Cerebellar cortex (tissue), 1 donor: ENCODE measurements at regions not wholly inside any gene's neighbourhood (a gene's known extent, or its start where the extent isn't known, plus 50 kb on each side); places are given as distances from the start of the nearest gene placed in this dataset.

ENCODE experiments used
- DNase-seq: peaks from one replicate; pipeline ENCODE4 v3.0.0-alpha.2; 2015; ENCODE audit warnings: low spot score

- no peak for DNase-seq
These were observed 52.8 kb downstream of the PPP1R2C start for GRCh38 chrX:42725196-42725595.

- no peak for DNase-seq
These were observed 57.8 kb downstream of the PPP1R2C start for GRCh38 chrX:42720209-42720608.

- DNase-seq: no peak
These were observed 62.2 kb downstream of the PPP1R2C start for GRCh38 chrX:42715701-42716262.

DNA sequence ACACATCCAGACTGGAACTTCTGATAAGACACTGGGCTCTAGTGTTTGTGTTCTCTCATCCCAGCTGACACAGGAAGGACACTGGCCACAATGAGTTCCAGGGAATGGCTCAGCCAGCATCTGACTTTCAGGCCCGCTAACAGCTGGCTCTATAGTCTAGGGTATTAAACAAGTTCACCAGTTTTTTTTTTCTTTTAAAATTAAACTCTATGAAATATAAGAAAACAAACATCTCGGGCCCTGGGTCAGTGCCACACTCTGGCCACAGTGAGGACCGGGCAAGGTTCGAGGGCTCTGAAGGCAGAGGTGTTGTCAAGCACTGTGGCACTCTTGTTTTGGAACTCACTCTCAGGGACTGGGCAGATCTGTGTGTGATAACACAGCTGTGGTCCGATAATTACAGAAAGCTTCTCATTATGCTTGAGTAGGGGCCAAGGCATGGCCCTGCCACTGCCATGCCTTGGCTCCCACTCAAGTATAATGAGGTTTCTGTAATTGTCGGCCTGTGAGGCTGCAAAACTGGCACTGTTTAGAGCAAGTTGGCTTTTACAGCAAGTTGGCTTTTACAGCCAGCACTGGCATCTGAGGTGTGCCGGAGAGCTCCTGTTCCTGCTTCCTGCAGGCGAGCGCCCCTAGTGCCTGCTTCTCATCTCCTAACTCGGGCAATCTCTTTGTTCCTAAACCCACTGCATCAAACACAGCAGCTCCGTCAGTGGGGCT lies 62.8 kb downstream of the PPP1R2C start:
- DNase-seq: peak; percentile 38

DNA sequence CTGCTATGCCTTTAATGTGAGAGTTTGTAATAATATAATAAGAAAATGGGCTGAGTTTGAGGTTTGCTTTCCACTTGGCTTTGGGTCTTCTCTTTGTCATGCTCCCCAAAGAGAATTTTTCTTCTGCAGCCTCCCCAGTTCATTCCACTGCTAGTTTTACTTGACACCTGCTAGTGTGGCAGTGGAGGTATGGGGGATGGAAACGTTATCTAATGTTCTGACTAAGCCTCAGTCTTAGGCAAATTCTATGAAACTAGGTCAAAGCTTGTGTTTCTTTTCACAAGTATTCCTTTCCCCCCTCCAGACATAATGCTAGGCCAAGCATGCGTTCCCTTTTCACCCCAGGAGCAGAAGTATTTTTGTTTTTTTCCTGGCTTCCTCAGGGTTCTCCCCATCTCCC lies 67.5 kb downstream of the PPP1R2C start:
- DNase-seq: no peak

DNA sequence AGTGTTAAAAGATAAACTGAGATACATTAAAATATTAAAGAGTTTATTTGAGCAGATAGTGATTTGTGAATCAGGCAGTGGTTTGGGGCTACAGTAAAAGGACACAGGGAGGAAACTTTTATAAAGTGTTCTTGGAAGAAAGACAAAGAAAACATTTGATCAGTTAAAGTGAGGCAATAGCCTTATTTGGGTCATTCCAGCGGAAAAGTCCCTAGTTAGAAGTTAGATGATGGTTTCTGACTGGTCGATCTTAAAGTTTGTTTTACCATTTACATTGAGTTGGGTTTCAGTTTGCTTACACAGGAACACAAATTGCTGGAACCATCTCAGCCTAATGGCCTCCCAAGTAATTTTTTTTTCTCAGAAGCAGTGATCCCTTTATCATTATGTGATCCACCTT lies 69.7 kb downstream of the PPP1R2C start:
- no peak for DNase-seq

DNA sequence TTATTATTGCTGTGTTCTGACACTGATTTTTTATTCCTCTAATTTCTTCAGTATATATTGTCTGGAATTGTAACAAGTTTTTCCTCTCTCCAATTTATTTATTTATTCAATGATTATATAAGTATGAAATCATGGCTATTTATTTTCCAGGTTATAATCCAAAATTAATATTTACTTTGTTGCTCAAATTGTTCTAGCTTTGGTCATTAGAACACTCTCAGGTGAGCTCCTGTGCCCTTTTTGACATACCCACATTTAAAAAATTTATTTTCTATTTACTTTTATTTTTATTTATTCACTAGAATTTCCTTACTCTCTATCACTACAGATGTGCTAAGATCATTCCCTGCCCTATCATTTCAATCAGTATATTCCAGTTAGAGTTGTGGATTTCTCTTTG lies 70.2 kb downstream of the PPP1R2C start:
- no peak for DNase-seq

GRCh38 chrX:42704454-42704853 lies 73.5 kb downstream of the PPP1R2C start:
- DNase-seq: no peak

- no peak for DNase-seq
These were observed 80.4 kb downstream of the PPP1R2C start for GRCh38 chrX:42697544-42697943.

- DNase-seq: no peak
These were observed 81.3 kb downstream of the PPP1R2C start for GRCh38 chrX:42696536-42697124.

DNA sequence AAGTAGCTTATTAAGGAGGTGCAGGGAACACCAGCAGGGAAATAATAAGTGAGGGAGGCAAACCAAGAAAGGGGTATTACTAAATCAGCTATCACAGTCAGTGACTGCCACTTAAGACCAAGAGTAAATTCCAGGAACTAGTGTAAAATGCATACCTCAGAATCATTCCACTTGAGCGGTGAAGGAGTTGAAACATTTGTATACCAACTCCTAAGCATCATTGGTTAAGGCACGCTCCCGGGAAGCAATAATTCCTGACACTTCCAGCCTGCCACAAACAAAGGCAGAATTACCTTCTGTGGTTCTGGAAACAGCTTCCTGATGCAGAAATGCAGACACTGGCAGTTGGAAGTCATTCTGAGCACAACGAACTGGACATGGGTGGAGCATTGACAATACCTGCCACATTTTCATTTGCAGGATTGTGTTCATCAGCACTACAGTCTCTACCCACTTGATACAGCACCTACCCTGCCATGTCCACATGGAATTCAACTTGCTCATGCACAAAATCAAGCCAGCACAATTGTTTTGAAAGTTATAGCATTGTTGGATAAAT lies 82.1 kb downstream of the PPP1R2C start:
- DNase-seq: no peak

DNA sequence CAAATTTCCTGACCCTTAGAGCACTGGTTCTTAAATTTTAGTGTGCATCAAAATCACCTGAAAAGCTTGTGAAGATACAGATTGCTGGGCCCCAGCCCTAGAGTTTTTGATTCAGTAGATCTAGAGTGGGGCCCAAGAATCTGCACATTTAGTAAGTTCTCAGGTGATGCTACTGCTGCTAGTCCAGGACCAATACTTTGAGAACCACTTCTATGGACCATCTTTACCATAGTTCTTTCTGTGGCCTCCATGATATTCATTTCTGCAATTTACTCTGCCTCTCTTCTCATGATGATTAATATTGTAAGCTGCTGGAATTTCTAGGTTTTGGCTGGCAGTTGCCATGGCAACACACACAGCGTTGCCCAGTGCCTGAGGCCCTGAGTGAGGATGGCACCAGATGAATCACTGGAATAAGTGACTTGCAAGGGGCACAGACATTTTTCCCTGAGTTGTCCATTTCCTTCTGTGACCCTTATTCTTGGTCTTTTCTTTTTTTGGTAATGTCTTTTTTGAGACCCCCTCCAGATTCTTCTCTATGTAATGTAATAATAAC lies 83.6 kb downstream of the PPP1R2C start:
- DNase-seq: no peak

- no peak for DNase-seq
These were observed 86.8 kb downstream of the PPP1R2C start for GRCh38 chrX:42691196-42691595.

DNA sequence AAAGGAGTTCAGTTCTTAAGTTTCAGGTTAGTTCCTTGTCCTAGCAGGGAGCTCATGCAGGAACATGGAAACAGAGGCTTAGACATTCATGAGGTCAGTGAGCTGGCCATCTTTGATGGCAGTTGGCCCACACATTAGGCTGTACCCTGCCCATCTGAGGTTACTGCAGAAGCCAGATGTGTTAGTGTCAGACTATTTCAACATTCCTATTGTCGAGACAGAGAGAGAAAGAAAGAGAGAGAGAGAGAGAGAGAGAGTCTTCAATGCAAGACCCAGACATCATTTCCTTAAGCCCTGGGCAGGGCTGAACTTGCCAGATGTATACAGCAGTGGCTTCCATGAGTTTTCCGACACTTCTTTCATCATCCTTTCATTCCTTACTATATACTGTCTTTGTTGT lies 91.3 kb downstream of the PPP1R2C start:
- DNase-seq: no peak

DNA sequence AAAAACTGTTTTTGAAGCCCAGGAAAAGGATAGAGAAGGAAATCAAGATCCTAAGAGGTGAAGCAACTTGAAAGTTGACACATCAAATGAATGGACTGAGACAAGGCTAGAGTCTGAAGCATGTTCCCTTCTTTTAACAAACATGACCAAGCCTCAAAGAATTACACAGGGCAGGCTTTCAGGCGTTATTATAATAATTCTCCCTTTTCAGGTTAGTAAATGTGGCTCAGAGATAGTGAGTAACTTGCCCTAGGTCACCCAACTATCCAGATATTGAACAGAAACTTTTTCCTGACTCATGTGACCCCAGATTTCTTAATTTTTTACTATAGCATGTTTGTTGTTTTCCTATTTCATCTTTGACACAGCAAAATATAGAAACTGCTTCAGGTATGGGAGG lies 91.7 kb downstream of the PPP1R2C start:
- no peak for DNase-seq

GRCh38 chrX:42684065-42684464 lies 93.9 kb downstream of the PPP1R2C start:
- DNase-seq: no peak

GRCh38 chrX:42680666-42681065 lies 97.3 kb downstream of the PPP1R2C start:
- DNase-seq: no peak

DNA sequence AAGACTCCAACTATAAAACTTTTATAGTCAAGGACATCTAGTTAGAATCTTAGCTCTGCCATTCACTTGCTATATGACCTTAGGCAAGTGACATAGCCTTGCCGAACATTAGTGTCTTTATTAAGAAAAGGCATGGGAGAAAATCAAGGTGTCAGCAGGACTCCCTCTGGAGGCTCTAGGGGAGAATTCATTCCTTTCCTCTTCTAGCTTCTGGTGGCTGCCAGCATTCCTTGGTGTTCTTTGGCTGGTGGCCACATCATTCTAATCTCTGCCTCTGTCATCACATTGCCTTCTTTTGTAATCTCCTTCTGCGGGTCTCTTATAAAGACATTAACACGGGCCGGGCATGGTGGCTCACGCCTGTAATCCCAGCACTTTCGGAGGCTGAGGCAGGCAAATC lies 99.8 kb downstream of the PPP1R2C start:
- DNase-seq: no peak

DNA sequence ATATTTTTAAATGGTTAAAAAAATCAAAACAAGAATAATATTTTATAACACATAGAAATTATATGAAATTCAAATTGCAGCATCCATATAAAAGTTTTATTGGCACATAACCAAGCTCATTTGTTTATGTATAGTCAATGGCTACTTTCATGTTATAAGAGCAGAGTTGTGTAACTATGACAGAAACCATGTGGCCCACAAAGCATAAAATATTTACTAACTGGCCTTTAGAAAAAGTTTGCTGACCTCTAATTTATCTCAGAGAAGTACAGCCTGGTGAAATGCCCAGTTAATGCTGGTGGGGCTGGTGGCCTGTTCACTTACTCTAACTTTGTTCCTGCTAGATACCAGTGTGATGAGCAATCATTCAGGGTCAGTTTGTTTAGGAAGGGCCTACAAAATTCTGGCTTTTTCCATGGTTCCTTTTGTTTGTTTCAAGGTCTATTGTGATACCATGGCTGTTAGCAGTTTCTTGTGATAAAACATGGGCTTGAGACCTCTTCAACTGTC lies 104.6 kb downstream of the PPP1R2C start:
- DNase-seq: no peak

- no peak for DNase-seq
These were observed 113.3 kb downstream of the PPP1R2C start for GRCh38 chrX:42664680-42665079.

DNA sequence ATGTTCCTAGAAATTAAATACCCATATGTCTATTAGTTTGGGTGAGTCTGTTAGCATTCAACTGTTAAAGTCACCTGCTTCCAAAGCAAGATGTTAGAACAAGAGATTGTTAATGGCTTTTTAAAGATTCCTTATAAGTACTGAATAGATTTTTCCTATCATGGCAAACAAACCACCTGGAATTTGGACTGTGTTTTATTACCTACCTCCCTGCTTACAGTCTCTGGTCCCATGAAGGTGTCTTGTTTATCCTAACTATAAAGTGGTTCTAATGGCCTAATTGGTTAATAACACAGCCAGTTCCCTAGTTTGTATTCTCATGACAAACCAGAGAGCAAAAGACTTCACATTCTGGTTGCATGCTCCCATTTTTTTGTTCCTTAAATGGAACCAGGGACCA lies 149.5 kb downstream of the PPP1R2C start:
- no peak for DNase-seq

- DNase-seq: no peak
These were observed 150.1 kb downstream of the PPP1R2C start for GRCh38 chrX:42627891-42628290.

DNA sequence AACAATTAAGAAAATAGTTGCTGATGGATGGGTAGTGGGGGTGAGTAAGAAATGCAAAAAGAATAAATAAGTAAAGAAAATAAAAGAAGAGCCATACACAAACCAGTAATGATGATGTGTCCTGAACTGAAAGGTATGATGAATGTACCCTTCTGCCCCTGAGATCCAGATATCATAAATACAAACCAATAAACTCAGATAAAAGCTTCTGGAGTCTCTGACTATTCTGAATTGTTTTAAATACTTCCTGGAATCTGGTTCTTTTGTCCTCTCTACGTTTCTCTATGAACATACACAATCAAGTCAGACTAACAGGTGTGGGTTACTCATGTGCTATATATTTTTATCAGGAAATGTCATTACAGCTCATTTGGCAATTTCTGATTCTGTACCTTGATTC lies 153.4 kb downstream of the PPP1R2C start:
- DNase-seq: no peak
